Omental fat pad (tissue), 3 donors: ENCODE measurements at regions not wholly inside any gene's neighbourhood (a gene's known extent, or its start where the extent isn't known, plus 50 kb on each side); places are given as distances from the start of the nearest gene placed in this dataset.

Source experiments
- ATAC-seq: fragments of 150-250 bp; one replicate; pipeline ENCODE4 v1.9.1; 2016; ENCODE audit warnings: mild to moderate bottlenecking, moderate library complexity; ENCODE audit not compliant: low FRiP score
- DNase-seq: peaks from one replicate; pipeline ENCODE4 v3.0.0-alpha.2; 2019; ENCODE audit warnings: low spot score
- CTCF ChIP-seq, 3 donors: fragments of 450-650 bp; IDR thresholded peaks; one replicate each; pipeline ENCODE4 v1.5.1; 2016 to 2017; ENCODE audit warnings: antibody characterized with exemption in 3 of 3, mild to moderate bottlenecking in 3 of 3, moderate library complexity in 2 of 3

GRCh38 chr2:175233135-175233719, 51.7 kb upstream of the ATP5MC3 start:
- TF ChIP-seq CTCF (IDR thresholded peaks at IDR 0.05): no peak
- no peak for ATAC-seq

More at GRCh38 chr2:175233135-175233719, 51.7 kb upstream of the ATP5MC3 start:
- no peak for DNase-seq
